Suprapubic skin (tissue), 4 donors: ENCODE measurements at regions not wholly inside any gene's neighbourhood (a gene's known extent, or its start where the extent isn't known, plus 50 kb on each side); places are given as distances from the start of the nearest gene placed in this dataset.
"Not testable (repeated sequence)": the region's sequence is repeated elsewhere in the genome, so short reads cannot be mapped to it uniquely, and the experiment has no call there.

Experiments
- DNase-seq, 2 donors: peaks; one replicate each; pipeline ENCODE4 v3.0.0-alpha.2; 2019; ENCODE audit warnings: low spot score in 2 of 2
- H3K27ac ChIP-seq: fragments of 200-600 bp; sonication (generic); one replicate; pipeline ENCODE4 v1.5.1; 2019
- H3K27me3 ChIP-seq: fragments of 200-600 bp; sonication (generic); one replicate; pipeline ENCODE4 v1.5.1; 2019
- H3K36me3 ChIP-seq: fragments of 200-600 bp; sonication (generic); one replicate; pipeline ENCODE4 v1.5.1; 2019
- H3K4me1 ChIP-seq: fragments of 200-600 bp; sonication (generic); one replicate; pipeline ENCODE4 v1.5.1; 2019
- H3K4me3 ChIP-seq: fragments of 200-600 bp; sonication (generic); one replicate; pipeline ENCODE4 v1.5.1; 2019; ENCODE audit warnings: mild to moderate bottlenecking
- H3K9me3 ChIP-seq: fragments of 200-600 bp; sonication (generic); one replicate; pipeline ENCODE4 v1.5.1; 2019
- CTCF ChIP-seq, 2 donors: fragments of 200-600 bp in 1 of 2; fragments of 450-650 bp in 1 of 2; sonication (generic) in 1 of 2; IDR thresholded peaks; one replicate each; pipeline ENCODE4 v1.5.1; 2016 to 2019; ENCODE audit warnings: antibody characterized with exemption in 2 of 2, mild to moderate bottlenecking in 1 of 2, moderate library complexity in 1 of 2
- EP300 ChIP-seq: sonication (generic); formaldehyde crosslinking; IDR thresholded peaks from one replicate; pipeline ENCODE4 v1.6.1; 2017; ENCODE audit warnings: antibody characterized with exemption
- POLR2A ChIP-seq, 2 donors: fragments of 450-650 bp; IDR thresholded peaks; one replicate each; pipeline ENCODE4 v1.6.1; 2017; ENCODE audit warnings: antibody characterized with exemption in 2 of 2, mild to moderate bottlenecking in 2 of 2, moderate library complexity in 2 of 2
- POLR2AphosphoS5 ChIP-seq, 3 donors: sonication (generic); formaldehyde crosslinking; IDR thresholded peaks; one replicate each; pipeline ENCODE4 v1.6.1; 2017; ENCODE audit warnings: antibody characterized with exemption in 3 of 3
- WGBS: methylation state at CpG from one replicate; pipeline ENCODE4 v1.1.5; 2018; 5-methylcytosine and 5-hydroxymethylcytosine counted together

GRCh38 chr20:52003415-52003814 lies 188.2 kb downstream of the ZFP64 start:
- DNase-seq: no peak
- Histone ChIP-seq H3K36me3 (no peaks in the 10 kb centered on the region), H3K4me3 (no peak overlapping the region), H3K4me1 (no peaks in the 10 kb centered on the region), H3K27me3 (no peaks in the 10 kb centered on the region), H3K9me3 (no peaks in the 10 kb centered on the region), H3K27ac (no peak overlapping the region)
- TF ChIP-seq POLR2AphosphoS5 (IDR thresholded peaks at IDR 0.05) (no peak), POLR2A (IDR thresholded peaks at IDR 0.05) (no peak), CTCF (IDR thresholded peaks at IDR 0.05) (no peak), EP300 (no peak)
- 71% methylated on average over 5 of the region's 5 CpGs for WGBS

- H3K4me1 ChIP-seq: no peaks in the 10 kb centered on the region
- WGBS: 61% methylated on average over 8 of the region's 8 CpGs
- H3K36me3 ChIP-seq: no peaks in the 10 kb centered on the region
- H3K4me3 ChIP-seq: no peak overlapping the region
- DNase-seq: no peak
- H3K9me3 ChIP-seq: no peaks in the 10 kb centered on the region
- TF ChIP-seq POLR2AphosphoS5 (IDR thresholded peaks at IDR 0.05): no peak
- H3K27ac ChIP-seq: no peak overlapping the region
- H3K27me3 ChIP-seq: no peaks in the 10 kb centered on the region
Measured at GRCh38 chr20:52001999-52002666, 189.4 kb downstream of the ZFP64 start.

GRCh38 chr20:51997281-51997936 lies 194.2 kb downstream of the ZFP64 start:
- H3K27me3 ChIP-seq, H3K4me1 ChIP-seq, H3K36me3 ChIP-seq, H3K4me3 ChIP-seq, DNase-seq, H3K27ac ChIP-seq, H3K9me3 ChIP-seq: not testable (repeated sequence)
- 89% methylated on average over 4 of the region's 4 CpGs for WGBS

- no peak for TF ChIP-seq EP300
- no peak overlapping the region for H3K27ac ChIP-seq
- DNase-seq: no peak
- H3K27me3 ChIP-seq: no peaks in the 10 kb centered on the region
- WGBS: 47% methylated on average over 3 of the region's 3 CpGs
- no peaks in the 10 kb centered on the region for H3K9me3 ChIP-seq
- no peaks in the 10 kb centered on the region for H3K36me3 ChIP-seq
- no peak overlapping the region for H3K4me3 ChIP-seq
- H3K4me1 ChIP-seq: no peaks in the 10 kb centered on the region
Measured at GRCh38 chr20:51995551-51995951, 193.2 kb upstream of the SALL4 start.

GRCh38 chr20:51994751-51995417 lies 192.6 kb upstream of the SALL4 start:
- no peaks in the 10 kb centered on the region for H3K36me3 ChIP-seq
- TF ChIP-seq CTCF (IDR thresholded peaks at IDR 0.05) (no peak), POLR2A (IDR thresholded peaks at IDR 0.05) (no peak), EP300 (no peak), POLR2AphosphoS5 (IDR thresholded peaks at IDR 0.05) (no peak)
- no peaks in the 10 kb centered on the region for H3K9me3 ChIP-seq
- no peaks in the 10 kb centered on the region for H3K27me3 ChIP-seq
- H3K4me3 ChIP-seq: no peak overlapping the region
- WGBS: 77% methylated on average over 10 of the region's 10 CpGs
- no peak for DNase-seq
- H3K4me1 ChIP-seq: no peaks in the 10 kb centered on the region
- H3K27ac ChIP-seq: no peak overlapping the region

- Histone ChIP-seq H3K27ac (no peak overlapping the region), H3K36me3 (no peaks in the 10 kb centered on the region), H3K4me1 (peaks cover 9% of the 10 kb centered on the region), H3K9me3 (no peaks in the 10 kb centered on the region), H3K27me3 (no peaks in the 10 kb centered on the region), H3K4me3 (no peak overlapping the region)
- DNase-seq: no peak
- no peak for TF ChIP-seq CTCF (IDR thresholded peaks at IDR 0.05)
- TF ChIP-seq POLR2AphosphoS5 (IDR thresholded peaks at IDR 0.05): no peak
- no peak for TF ChIP-seq EP300
- no peak for TF ChIP-seq POLR2A (IDR thresholded peaks at IDR 0.05)
Measured at GRCh38 chr20:51987812-51988211, 185.5 kb upstream of the SALL4 start.
